ENCODE measurements at regions not wholly inside any gene's neighbourhood (a gene's known extent, or its start where the extent isn't known, plus 50 kb on each side); places are given as distances from the start of the nearest gene placed in this dataset.

DNA sequence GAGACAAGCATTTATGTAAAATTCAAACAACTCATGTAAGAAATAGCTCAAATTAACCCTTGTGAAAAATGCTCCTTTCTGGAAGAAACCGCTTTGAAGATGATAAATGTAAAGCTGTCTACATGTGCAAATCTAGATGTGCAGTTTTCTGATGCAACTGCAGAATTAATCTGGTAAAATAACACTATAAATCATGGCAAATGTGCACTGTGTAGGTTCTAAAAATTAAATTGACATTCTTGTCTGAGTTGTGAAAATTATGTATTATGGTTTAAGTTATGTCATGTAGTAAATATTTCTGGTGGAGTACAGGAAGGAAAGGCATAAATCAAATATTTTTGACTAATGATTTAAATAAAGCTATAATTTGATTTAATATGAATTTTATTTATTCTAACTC, 678.1 kb upstream of the SEMA6D start:
- no peaks in the 10 kb centered on the region for H3K79me1 ChIP-seq (ENCODE audit: low read depth, low read length)
- no peaks in the 10 kb centered on the region for H3K79me2 ChIP-seq (ENCODE audit: control insufficient read depth in 1 of 2, insufficient read depth in 2 of 2, low read length in 2 of 2)
- H3K23me2 ChIP-seq (ENCODE audit: low read depth, low read length) = no peaks in the 10 kb centered on the region
- H3K36me3 ChIP-seq (ENCODE audit: control insufficient read depth in 2 of 4, insufficient read depth in 4 of 4, low read length in 3 of 4) = no peaks in the 10 kb centered on the region
- no peak for TF ChIP-seq GABPA (IDR thresholded peaks at IDR 0.05; ENCODE audit: borderline replicate concordance, insufficient read depth, low read length)
- no peak for TF ChIP-seq RFX5 (IDR thresholded peaks at IDR 0.05; ENCODE audit: borderline replicate concordance, low read depth, low read length)
- TF ChIP-seq, protein P1, sequence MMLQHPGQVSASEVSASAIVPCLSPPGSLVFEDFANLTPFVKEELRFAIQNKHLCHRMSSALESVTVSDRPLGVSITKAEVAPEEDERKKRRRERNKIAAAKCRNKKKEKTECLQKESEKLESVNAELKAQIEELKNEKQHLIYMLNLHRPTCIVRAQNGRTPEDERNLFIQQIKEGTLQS (IDR thresholded peaks at IDR 0.05; ENCODE audit: insufficient read depth, low read depth, low read length) = no peak
- no peak for TF ChIP-seq YY1 (IDR thresholded peaks at IDR 0.05; ENCODE audit: low read depth, low read length)
- TF ChIP-seq BRCA1 (IDR thresholded peaks at IDR 0.05; ENCODE audit: low read depth, low read length) = no peak
- H4K8ac ChIP-seq (ENCODE audit: extremely low read depth, insufficient read depth, low read length) = no peak overlapping the region
- no peak overlapping the region for H2BK15ac ChIP-seq (ENCODE audit: low read length)
- no peak overlapping the region for H3K9ac ChIP-seq (replicated peaks in 1 of 4; ENCODE audit: extremely low read depth in 1 of 4, low read depth in 3 of 4, low read length in 3 of 4)
- no peak overlapping the region for H2AFZ ChIP-seq (ENCODE audit: low read length)
- no peak overlapping the region for H3K56ac ChIP-seq (replicated peaks; ENCODE audit: insufficient read length, low read depth, low read length)
- H4K91ac ChIP-seq (replicated peaks; ENCODE audit: insufficient read length, low read length) = no peak overlapping the region
- H3K27ac ChIP-seq (ENCODE audit: low read depth, low read length) = no peak overlapping the region
- H4K5ac ChIP-seq (ENCODE audit: insufficient read length, low read depth, low read length) = no peak overlapping the region
- no peaks in the 10 kb centered on the region for H3K27me3 ChIP-seq (replicated peaks in 1 of 4; ENCODE audit: control insufficient read depth in 3 of 4, extremely low read depth in 1 of 4, insufficient read depth in 3 of 4, low read length in 3 of 4)
- H3K18ac ChIP-seq (ENCODE audit: extremely low read depth, low read length) = no peak overlapping the region
- H2BK20ac ChIP-seq (ENCODE audit: low read length) = no peak overlapping the region
- H2AK5ac ChIP-seq (ENCODE audit: low read depth, low read length) = no peak overlapping the region
- DNase-seq (ENCODE audit: low read depth in 1 of 2, low spot score in 2 of 2) (no peak), FAIRE-seq (no peak)
- H3K14ac ChIP-seq (ENCODE audit: insufficient read length) = no peak overlapping the region
- H3K9me3 ChIP-seq (ENCODE audit: insufficient read depth in 2 of 2, low read depth in 1 of 2, low read length in 1 of 2) = no peaks in the 10 kb centered on the region
- H3K4ac ChIP-seq (replicated peaks; ENCODE audit: insufficient read length, low read depth, low read length) = no peak overlapping the region
- H2BK120ac ChIP-seq (replicated peaks; ENCODE audit: low read depth, low read length) = no peak overlapping the region
- H3K4me3 ChIP-seq (ENCODE audit: extremely low read depth in 1 of 4, insufficient read depth in 2 of 4, low read depth in 3 of 4, low read length in 4 of 4) = no peak overlapping the region
- H3K4me2 ChIP-seq (ENCODE audit: insufficient read depth in 1 of 2, low read depth in 2 of 2, low read length in 2 of 2) = no peak overlapping the region
- no peak overlapping the region for H2BK5ac ChIP-seq (ENCODE audit: low read depth, low read length)
- H2BK12ac ChIP-seq (ENCODE audit: low read depth, low read length) = no peak overlapping the region
- no peak overlapping the region for H3K23ac ChIP-seq (ENCODE audit: insufficient read length)
- ChIA-PET POLR2A (ENCODE audit: partially characterized antibody) (no interaction called here), CTCF (ENCODE audit: partially characterized antibody) (interaction anchor here (0.6 to 1.3 kb wide), 2 partner anchors 11 to 1329 kb away, joined by 3 read pairs; no protein-coding TSS in a partner anchor)
- WGBS, 2 experiments (ENCODE audit: extremely low coverage in 1 of 2, insufficient coverage in 1 of 2, insufficient read length in 1 of 2, insufficient replicate concordance in 2 of 2, low coverage in 1 of 2, low lambda C conversion rate in 2 of 2, missing lambda C conversion rate in 1 of 2) = 96% methylated on average over 1 of the region's 1 CpG; no CpG with 5 or more reads in 1 of the 2 experiments
- no peaks in the 10 kb centered on the region for H4K20me1 ChIP-seq (replicated peaks in 1 of 2; ENCODE audit: control insufficient read depth in 1 of 2, insufficient read depth in 2 of 2, low read length in 2 of 2)
- no peaks in the 10 kb centered on the region for H3K4me1 ChIP-seq (replicated peaks in 1 of 4; ENCODE audit: control insufficient read depth in 3 of 4, insufficient read depth in 4 of 4, low read length in 3 of 4)

All from H1 (cell line).